DOHH2 (cell line): ENCODE measurements at regions not wholly inside any gene's neighbourhood (a gene's known extent, or its start where the extent isn't known, plus 50 kb on each side); places are given as distances from the start of the nearest gene placed in this dataset.

ENCODE experiments used
- EZH2phosphoT487 ChIP-seq: fragments of 200-600 bp; sonication (generic); IDR thresholded peaks from 2 replicates; pipeline ENCODE4 v1.6.1; 2017; ENCODE audit warnings: borderline replicate concordance, mild to moderate bottlenecking, antibody characterized with exemption, low read length, moderate library complexity, mixed read lengths
- TF ChIP-seq, protein P1 (sequence below): fragments of 200-600 bp; sonication (generic); IDR thresholded peaks from one replicate; pipeline ENCODE4 v1.5.1; 2014; ENCODE audit warnings: antibody characterized with exemption, mild to moderate bottlenecking, low read depth, low read length; ENCODE audit not compliant: poor library complexity, severe bottlenecking

DNA sequence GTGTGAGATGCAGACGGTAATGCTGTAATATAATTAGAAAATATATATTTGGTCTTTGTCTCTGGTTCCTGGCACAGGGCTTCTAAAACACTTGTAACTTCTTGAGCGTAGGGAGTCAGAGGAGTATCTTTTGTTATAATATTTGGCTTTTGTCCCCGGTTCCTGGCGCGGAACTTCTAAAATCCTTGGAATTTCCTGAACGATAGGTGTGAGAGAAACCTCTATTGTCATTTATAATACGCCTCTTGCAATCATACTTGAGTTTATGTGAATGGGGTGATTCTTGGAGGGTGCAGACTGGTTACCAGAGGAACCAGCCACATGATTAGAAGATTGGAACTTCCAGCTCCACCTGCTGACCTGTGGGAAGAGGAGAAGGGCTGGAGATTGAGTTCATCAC is 54.1 kb upstream of the ZBED5 start:
- TF ChIP-seq, protein P1, sequence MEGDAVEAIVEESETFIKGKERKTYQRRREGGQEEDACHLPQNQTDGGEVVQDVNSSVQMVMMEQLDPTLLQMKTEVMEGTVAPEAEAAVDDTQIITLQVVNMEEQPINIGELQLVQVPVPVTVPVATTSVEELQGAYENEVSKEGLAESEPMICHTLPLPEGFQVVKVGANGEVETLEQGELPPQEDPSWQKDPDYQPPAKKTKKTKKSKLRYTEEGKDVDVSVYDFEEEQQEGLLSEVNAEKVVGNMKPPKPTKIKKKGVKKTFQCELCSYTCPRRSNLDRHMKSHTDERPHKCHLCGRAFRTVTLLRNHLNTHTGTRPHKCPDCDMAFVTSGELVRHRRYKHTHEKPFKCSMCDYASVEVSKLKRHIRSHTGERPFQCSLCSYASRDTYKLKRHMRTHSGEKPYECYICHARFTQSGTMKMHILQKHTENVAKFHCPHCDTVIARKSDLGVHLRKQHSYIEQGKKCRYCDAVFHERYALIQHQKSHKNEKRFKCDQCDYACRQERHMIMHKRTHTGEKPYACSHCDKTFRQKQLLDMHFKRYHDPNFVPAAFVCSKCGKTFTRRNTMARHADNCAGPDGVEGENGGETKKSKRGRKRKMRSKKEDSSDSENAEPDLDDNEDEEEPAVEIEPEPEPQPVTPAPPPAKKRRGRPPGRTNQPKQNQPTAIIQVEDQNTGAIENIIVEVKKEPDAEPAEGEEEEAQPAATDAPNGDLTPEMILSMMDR = no peak
- TF ChIP-seq EZH2phosphoT487 = no peak
